GM12878 (cell line): ENCODE measurements at regions not wholly inside any gene's neighbourhood (a gene's known extent, or its start where the extent isn't known, plus 50 kb on each side); places are given as distances from the start of the nearest gene placed in this dataset.

ENCODE experiments used
- CBX3 ChIP-seq: fragments of 200-600 bp; sonication (generic); IDR thresholded peaks from 2 replicates; pipeline ENCODE4 v1.6.1; 2016; ENCODE audit warnings: low read depth, borderline replicate concordance
- CEBPZ ChIP-seq: fragments of 150-350 bp; IDR thresholded peaks from 2 replicates; pipeline ENCODE4 v1.6.1; 2016; ENCODE audit warnings: low read depth, low read length
- EGR1 ChIP-seq, 2 experiments: IDR thresholded peaks; 1 replicate in 1 of 2; 2 replicates in 1 of 2; pipeline ENCODE4 v1.6.1; 2011 to 2012; ENCODE audit warnings: low read depth in 2 of 2, low read length in 2 of 2, borderline replicate concordance in 1 of 2, mild to moderate bottlenecking in 1 of 2, moderate library complexity in 1 of 2
- NFYB ChIP-seq: IDR thresholded peaks from 2 replicates; pipeline ENCODE4 v1.6.1; 2011; ENCODE audit warnings: low read depth, mild to moderate bottlenecking, low read length, improper control_type of control experiment, moderate library complexity; ENCODE audit not compliant: insufficient read depth
- POLR2A ChIP-seq: IDR thresholded peaks from 2 replicates; pipeline ENCODE4 v1.6.1; 2011; ENCODE audit warnings: low read depth, mild to moderate bottlenecking, low read length
- RELB ChIP-seq: fragments of 450-650 bp; IDR thresholded peaks from 2 replicates; pipeline ENCODE4 v1.6.1; 2017; ENCODE audit warnings: low read depth, mild to moderate bottlenecking, moderate library complexity
- TARDBP ChIP-seq: IDR thresholded peaks from 2 replicates; pipeline ENCODE4 v1.6.1; 2016; ENCODE audit warnings: borderline replicate concordance
- ZNF217 ChIP-seq: fragments of 450-650 bp; IDR thresholded peaks from 2 replicates; pipeline ENCODE4 v1.6.1; 2017; ENCODE audit warnings: antibody characterized with exemption, mild to moderate bottlenecking
- TF ChIP-seq, protein P1 (sequence below): fragments of 150-350 bp; IDR thresholded peaks from 2 replicates; pipeline ENCODE4 v1.6.1; 2014; ENCODE audit warnings: mild to moderate bottlenecking, low read depth, low read length
- TF ChIP-seq, protein P2 (sequence below): IDR thresholded peaks from 2 replicates; pipeline ENCODE4 v1.6.1; 2012; ENCODE audit warnings: low read depth, low read length, improper control_type of control experiment

DNA sequence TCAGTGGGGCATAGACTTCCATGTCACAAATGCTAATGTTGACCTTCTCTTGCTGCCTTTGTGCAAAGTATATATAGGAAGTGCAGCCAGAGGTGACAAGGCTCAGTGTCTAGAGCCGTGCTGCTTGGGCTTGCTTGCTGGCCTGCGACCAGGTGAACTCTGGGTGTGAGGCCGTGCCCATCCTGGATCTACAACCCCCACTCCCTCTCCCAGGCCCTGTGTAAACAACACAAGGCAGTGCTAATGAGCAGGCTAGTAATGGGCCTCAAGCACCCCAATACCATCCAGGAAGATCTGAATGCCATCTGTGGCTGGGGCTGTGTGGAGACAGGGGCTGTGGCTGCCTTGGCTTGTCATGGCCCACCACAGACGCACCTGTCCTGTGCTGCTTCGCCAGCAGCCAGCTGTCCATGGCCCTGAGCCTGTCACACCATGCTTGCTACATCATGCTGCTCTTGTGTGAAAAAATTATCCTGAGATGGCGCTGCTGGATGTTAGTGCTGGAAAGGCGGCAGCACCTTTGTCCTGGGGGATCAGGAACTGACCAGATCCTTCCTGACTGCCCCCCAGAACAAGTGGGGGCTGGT lies 107.6 kb upstream of the ZNF92 start (continued):
- TF ChIP-seq, protein P1, sequence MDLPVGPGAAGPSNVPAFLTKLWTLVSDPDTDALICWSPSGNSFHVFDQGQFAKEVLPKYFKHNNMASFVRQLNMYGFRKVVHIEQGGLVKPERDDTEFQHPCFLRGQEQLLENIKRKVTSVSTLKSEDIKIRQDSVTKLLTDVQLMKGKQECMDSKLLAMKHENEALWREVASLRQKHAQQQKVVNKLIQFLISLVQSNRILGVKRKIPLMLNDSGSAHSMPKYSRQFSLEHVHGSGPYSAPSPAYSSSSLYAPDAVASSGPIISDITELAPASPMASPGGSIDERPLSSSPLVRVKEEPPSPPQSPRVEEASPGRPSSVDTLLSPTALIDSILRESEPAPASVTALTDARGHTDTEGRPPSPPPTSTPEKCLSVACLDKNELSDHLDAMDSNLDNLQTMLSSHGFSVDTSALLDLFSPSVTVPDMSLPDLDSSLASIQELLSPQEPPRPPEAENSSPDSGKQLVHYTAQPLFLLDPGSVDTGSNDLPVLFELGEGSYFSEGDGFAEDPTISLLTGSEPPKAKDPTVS = no peak
- TF ChIP-seq EGR1 (IDR thresholded peaks at IDR 0.05; ENCODE audit: borderline replicate concordance in 1 of 2, low read depth in 2 of 2, low read length in 2 of 2) (no peak), RELB (no peak), CBX3 (no peak), ZNF217 (no peak), TARDBP (no peak), NFYB (no peak), POLR2A (no peak), CEBPZ (no peak)
- TF ChIP-seq, protein P2, sequence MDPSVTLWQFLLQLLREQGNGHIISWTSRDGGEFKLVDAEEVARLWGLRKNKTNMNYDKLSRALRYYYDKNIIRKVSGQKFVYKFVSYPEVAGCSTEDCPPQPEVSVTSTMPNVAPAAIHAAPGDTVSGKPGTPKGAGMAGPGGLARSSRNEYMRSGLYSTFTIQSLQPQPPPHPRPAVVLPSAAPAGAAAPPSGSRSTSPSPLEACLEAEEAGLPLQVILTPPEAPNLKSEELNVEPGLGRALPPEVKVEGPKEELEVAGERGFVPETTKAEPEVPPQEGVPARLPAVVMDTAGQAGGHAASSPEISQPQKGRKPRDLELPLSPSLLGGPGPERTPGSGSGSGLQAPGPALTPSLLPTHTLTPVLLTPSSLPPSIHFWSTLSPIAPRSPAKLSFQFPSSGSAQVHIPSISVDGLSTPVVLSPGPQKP = no peak
- TF ChIP-seq, all 136 proteins: peak for 0
